GM18517 (cell line): ENCODE measurements at regions not wholly inside any gene's neighbourhood (a gene's known extent, or its start where the extent isn't known, plus 50 kb on each side); places are given as distances from the start of the nearest gene placed in this dataset.
"Not testable (repeated sequence)": the region's sequence is repeated elsewhere in the genome, so short reads cannot be mapped to it uniquely, and the experiment has no call there.

Experiments
- ATAC-seq: cut with Tn5 transposase; IDR thresholded peaks from one replicate; pipeline ENCODE4 v1.9.1; 2021; ENCODE audit warnings: mild to moderate bottlenecking, moderate library complexity; ENCODE audit not compliant: unreplicated experiment

DNA sequence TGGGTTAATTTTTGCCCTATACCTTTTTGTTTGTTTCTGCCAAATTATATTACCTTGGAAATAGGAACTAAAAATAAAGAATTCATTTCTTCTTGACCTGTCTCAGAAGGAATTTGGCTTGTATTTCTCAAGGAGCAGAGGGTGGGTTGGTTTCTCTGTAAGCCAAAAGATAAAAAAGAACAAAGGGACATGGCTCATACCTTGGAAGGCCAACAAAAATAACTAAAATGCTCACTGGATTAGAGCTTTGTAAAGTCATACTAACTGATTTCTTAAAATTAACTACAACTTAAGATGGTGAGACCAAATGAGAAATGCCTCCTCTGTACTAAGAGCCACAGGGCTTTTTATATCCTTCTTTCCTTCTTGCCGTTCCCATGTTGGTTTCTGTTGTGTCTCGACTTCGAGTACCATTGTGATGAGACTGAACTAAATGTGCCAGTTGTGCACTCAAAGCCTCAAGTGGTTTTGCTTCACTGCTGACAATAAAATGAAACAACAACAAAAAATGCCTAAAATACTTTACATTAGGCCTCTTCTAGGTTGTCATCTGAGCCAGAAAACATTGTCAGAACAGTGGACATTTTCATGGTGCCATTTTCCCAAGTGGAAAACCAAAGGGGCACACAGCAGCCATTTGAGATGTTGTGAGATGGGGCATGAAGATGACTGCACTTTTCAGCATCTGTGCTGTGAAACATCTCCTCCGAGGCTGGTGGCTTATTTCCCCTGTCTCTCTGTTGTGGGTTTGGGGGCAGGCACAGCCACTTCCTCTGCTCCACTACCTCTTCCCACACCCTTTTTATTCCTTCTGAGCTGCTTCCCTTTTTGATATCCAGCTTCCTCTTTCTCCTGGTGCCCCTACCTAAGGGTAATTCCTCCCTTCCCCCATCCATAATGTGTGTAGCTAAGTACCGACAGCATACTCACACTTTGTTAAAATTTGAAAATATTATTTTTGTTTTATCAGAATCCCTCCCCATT lies 51.8 kb upstream of the AGR3 start:
- ATAC-seq = no peak

DNA sequence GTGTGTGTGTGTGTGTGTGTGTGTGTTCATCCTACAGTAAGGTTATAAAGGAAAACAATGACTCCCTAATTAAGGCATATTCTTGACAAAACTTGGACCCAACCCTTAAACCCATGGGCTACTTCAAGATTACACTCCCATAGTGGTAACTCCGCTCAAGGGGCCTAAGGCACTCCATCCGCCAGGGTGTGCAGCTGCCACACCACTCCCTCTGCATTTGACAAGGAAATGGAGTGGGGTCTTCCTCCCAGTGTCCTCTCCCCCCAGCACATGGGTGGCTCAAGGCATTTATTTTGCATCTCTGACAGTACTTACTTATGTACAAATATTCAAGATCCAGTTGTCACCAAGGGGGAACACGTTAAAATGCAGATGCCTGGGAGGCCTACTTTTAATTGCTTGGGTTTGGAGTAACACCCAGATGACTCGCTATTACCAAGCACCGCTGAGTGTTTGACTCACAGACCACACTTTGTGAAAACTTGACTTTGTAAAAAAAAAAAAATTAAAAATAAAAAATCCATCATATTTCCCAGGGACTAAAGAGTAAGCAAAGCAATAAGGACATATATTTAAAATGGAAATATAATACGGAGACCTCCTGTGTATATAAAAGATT lies 53.0 kb upstream of the AGR3 start:
- no peak for ATAC-seq

DNA sequence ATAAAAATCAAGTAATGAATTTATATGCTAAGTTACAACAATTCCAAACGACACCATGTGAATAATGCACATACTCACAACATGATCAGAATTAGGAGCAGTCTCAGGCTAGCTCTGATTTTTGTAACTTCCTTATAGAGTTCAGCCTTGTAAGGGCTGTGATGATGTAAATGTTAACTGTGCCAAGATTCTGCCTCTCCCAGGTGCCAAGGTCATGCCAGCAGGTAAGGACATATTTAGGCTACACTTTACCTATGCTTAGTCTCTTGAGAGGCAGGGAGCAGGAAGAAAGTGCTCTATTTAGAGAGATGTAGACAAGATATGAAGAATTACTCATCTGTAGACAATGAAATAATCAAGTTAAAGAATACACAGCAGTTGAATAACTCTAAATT lies 53.6 kb upstream of the AGR3 start:
- no peak for ATAC-seq

DNA sequence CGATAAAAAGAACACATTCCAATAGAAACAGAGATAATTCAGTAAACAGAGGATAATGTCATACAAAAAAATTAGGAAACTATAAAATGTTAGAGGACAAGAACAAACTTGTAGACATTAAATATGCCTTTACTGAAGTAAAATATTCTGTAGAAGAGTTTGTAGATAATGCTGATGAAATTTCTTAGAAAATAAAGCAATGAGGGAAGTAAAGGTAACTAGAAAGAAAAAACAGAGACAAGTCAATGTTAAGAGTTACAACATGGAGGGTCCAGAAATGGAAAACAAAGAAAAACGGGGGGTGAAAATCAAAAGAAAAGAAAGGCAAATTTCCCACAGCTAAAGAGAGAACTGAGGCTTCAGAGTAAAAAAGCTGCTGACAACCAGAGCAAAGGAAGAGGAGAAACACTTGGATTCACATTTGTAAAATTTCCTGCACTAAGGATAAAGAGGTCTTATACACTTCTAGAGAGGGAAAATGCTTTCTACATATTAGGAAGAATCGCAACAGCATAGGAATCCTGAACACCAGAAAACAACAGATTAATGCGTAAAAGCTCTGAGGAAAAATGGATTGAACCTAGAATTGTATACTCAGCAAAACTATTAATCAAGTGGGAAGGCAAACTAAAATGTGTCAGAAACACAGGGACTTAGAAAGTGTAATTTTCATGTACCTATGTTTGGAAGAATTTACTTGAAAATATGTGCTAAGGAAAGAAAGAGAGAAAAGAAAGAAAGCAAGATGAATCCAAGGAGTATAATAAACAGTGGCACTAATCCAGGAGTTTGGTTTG lies 55.0 kb upstream of the AGR3 start:
- no peak for ATAC-seq

DNA sequence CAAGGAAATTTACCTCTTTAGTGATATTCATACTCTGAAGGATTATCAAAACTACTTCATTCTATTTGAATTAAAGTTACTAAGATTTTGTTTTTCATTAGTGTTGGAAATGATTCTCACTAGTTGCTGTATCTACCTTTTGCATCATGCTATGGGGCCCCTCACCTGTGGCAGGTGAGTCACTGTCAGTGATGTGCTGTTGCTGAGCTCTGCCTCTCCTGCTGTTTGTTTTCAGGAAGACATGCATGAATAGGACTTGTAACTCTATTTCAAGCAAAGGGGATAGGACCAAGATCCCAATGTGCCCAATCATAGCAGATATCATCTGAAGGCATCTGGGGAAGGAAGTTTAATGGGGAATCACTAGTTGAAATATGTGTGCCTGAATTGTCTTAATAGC lies 57.4 kb upstream of the AGR3 start:
- no peak for ATAC-seq

DNA sequence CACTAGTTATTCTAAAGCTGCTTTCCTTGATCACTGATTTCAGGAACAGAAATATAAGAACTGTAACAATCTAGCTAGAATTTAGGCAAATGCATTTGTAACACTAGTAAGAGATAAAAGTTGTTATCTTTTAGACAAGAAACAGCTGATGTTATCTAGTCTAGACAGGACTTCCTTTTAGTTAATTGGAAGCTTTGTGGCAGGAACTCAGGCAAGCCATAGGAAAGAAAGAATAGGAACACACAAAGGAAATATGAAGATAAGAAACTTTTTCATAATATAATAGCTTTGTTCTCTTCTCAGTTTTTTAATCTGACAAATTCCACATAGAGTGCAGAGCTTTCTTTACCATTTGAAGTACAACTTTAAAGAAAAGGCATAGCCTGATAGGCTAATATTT lies 59.0 kb upstream of the AGR3 start:
- no peak for ATAC-seq

DNA sequence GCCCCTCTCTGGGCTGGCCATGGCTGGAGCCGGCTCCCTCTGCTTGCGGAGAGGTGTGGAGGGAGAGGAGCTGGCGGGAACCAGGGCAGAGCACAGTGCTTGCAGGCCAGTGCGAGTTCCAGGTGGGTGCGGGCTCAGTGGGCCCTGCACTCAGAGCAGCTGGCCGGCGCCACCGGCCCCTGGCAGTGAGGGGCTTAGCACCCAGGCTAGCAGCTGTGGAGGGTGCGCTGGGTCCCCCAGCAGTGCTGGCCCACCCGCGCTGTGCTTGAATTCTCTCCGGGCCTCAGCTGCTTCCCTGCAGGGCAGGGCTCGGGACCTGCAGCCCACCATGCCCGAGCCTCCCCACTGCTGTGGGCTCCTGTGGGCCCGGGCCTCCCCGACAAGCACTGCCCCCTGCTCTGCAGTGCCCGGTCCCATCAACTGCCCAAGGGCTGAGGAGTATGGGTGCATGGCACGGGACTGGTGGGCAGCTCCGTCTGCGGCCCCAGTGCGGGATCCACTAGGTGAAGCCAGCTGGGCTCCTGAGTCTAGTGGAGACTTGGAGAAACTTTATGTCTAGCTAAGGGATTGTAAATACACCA lies 61.2 kb upstream of the AGR3 start:
- ATAC-seq = no peak

DNA sequence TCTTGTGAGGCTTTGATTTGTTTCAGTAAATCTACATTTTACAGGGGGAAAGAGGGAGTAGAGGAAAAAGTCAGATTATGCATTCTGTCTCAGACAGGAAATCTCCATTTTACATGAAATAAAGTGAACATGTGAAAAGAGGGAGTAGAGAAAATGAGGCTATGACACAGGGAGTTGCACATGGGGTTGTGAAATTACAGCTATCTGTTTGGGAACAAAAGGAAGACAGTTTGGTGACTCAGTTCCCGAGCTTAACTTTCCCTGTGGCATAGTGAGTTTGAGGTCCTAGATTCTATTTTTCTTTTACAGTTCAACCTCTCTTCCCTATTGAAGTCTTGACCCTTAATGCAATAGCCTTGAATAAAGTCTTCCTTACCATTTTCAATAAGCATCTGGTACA lies 63.2 kb upstream of the AGR3 start:
- no peak for ATAC-seq

DNA sequence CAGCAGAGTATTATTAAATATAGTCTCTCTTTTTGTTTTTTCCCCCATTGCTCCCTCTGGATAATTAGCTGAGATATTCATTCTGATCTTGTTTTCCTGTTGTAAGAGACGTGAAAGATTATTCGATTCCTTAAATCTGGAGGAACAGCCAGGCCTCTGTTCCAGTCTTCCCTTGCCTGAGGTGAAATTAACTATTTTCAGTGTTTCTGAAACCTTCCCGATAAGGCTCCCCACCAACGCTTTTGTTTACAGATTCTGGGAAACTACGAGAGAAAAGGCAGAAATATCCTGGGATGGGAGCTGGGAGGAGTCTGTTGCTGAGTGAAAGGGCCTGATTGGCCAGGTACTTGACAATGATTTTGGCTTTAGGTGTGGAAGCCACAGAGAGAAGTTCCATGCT lies 63.6 kb upstream of the AGR3 start:
- ATAC-seq = no peak

DNA sequence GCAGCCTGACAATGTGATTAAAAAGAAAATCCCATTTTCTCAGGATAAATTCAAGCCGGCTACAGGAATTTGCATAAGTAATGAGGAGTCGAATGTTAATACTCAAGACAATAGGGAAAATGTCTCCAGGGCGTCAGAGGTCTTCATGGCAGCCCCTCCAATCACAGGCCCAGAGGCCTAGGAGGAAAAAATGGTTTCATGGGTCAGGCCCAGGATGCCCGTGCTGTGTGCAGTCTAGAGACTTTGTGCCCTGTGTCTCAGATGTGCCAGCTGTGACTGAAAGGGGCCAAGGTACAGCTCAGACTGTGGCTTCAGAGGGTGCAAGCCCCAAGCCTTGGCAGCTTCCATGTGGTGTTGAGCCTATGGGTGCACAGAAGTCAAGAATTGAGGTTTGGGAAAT lies 66.3 kb upstream of the AGR3 start:
- ATAC-seq = not testable (repeated sequence)

DNA sequence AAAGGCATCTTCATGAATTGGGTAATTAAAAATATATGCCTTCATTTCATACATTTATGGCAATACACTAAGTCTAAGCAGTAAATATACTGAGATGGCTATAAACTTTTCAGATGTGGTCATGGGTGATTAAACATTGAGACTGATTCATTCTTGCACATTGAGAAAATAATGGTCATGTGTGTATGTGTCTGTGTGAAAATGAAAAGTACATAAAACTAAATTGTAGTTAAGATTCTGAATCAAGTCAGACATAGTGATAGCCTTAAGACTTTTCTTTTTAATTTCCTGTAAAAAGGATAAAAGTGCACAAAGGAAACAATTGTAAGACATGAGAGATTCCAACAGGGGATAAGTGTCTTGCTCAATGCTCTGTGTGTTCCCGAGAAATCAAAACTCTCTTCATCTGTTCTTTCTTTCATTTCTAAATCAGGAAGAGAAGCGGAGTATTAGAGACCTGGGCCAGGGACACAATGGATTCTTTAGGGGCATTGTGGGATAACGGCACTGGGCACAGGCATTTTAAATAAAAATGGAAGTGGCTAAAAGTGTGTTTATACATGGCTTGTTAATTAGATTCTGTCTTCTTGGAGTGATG lies 69.8 kb upstream of the AGR3 start:
- no peak for ATAC-seq

DNA sequence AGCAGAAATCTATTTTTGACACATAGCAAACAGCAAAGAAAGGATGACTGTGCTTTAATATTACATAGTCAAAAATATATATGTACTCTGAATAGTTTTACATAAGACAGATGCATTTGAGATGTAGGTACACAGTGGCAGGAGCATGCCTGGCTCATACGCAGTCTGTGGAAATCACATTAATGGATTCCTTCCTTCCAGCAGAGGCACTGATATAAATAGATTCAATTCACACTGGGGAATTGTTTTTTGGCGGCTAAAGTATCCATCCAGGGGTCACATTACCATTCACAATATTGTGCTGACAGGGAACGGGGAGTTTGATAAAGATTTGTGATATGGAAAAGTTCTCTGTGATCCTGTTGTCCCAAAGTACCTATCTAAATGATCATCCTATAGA lies 72.5 kb upstream of the AGR3 start:
- no peak for ATAC-seq

DNA sequence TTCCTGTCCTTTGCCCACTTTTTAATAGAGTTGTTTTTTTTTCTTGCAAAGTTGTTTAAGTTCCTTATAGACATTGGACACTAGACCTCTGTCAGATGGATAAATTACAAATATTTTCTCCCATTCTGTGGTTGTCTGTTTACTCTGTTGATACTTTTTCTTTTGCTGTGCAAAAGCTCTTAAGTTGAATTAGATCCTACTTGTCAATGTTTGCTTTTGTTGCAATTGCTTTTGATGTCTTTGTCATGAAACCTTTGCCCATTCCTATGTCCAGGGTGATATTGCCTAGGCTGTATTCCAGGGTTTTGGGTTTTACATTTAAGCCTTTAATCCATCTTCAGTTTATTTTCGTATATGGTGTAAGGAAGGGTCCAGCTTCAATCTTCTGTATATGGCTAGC lies 76.9 kb upstream of the AGR3 start:
- ATAC-seq = no peak

DNA sequence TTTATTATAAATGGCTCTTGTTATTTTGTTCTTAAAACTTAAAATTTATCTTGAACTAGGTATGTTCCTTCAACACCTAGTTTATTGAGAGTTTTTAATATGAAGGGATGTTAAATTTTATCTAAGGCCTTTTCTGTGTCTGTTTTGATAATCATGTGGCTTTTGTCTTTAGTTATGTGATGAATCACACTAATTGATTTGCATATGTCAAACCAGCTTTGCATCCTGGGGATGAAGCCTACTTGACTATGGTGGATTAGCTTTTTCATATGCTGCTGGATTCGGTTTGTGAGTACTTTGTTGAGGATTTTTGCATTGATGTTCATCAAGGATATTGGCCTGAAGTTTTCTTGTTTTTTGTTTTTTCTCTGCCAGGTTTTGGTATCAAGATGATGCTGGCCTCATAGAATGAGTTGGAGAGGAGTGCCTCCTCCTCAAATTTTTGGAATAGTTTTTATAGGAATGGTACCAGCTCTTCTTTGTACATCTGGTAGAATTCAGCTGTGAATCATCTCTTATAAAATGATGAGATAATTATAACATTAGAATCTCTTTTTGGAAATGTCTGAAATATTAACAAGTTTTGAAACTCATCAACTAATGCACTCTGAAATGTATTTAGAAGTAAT lies 78.7 kb upstream of the AGR3 start:
- no peak for ATAC-seq

DNA sequence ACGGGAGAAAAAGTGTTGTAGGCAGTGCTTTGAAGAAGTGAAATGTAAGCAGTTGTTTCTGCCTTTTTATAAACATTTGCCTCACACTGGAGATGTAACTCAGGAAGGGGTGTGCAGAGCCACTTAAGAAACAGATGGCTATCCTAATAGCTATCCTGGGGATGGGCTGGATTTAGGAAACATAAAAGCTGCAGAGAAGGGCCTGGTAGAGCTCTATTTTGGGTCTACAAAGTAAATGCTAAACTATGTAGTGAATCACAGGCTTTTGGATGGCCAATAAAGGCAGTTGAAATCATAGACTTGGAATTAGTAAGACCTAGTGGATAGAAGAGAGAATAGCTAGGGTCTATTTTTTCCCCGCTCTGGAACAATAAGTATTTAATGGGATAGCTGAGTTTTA lies 79.9 kb upstream of the AGR3 start:
- no peak for ATAC-seq

DNA sequence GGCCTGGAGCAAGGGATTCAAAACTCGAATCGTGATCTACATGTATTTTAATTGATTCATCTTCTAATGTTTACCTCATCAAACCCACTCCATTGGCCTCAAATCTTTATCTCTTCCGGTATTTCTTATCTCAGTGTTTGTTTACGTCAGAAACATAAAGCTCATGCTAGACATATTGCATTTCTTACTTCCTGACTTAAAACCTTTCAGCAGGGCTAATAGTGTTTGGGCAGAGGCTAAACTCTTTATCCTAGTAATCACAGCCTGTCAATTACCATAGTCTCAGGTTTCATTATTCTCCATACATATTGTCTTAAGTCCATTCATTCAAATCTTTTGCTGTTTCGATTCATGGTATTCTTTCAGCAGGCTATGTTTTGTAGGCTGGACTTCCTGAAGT lies 81.3 kb upstream of the AGR3 start:
- ATAC-seq = no peak

DNA sequence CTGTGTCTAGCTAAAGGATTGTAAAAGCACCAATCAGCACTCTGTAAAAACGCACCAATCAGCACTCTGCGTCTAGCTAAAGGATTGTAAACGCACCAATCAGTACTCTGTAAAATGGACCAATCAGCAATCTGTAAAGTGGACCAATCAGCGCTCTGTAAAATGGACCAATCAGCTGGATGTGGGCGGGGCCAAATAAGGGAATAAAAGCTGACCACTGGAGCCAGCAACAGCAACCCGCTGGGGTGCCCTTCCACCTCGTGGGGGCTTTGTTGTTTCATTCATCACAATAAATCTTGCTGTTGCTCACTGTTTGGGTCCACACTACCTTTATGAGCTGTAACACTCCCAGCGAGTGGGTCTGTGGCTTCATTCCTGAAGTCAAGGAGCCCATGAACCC lies 83.9 kb upstream of the AGR3 start:
- not testable (repeated sequence) for ATAC-seq

DNA sequence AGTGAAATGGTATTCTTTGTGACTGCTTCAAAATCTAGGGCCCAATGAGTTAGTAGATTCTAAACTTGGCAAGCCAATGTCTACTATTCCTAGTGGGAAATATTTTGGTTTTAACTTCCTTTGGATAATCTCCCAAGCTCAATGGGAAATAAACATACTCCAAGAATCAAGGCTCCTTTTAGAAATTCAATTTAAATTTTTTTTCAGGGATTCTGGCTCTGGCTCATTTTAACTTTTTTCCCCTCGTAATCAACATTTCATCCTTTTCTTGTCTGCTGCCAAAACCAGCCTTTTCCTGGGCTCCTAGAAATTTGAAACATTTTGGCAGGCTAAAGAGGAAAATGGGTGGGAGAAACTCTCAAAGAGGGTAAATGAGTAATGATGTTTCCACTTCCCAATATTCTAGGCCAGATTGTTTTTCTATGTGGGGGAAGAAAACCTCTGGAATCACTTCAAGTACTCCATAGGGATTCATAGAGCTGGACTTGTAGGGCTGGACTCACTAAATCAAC lies 85.6 kb upstream of the AGR3 start:
- no peak for ATAC-seq

DNA sequence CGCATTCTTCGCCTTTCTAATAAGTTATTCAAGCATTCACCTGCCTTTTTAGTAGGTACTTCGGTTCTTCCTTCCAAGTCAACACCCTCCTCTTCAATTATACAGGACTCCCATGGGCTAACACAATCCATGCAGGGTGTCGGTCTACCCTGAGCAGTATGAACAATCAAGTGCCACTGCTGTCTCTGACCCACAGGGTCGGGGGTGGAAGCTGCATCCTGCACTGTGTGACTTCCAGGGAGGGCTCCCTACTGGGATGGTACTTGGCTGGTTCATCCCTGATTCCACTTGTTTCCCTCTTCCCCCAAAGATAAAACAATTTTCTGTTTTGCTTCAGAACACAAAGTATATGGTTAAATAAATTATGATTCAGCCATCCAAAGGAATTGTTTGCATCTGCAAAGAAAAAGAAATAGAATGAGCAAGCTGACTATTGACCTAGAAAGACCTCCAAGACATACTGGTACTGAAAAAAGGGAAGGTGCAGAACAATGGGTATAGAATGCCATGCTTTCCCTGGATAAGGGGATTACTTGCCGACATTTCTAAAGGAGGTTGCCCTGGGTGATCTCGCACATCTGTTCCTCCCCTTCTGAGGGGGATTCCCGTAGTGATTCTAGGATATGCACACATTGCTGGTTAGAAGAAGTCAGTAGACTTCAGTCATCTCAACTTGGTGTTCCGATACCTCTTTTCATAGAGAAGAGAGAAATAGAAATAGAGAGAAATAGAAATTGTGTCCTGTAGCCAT lies 89.1 kb upstream of the AGR3 start:
- no peak for ATAC-seq

DNA sequence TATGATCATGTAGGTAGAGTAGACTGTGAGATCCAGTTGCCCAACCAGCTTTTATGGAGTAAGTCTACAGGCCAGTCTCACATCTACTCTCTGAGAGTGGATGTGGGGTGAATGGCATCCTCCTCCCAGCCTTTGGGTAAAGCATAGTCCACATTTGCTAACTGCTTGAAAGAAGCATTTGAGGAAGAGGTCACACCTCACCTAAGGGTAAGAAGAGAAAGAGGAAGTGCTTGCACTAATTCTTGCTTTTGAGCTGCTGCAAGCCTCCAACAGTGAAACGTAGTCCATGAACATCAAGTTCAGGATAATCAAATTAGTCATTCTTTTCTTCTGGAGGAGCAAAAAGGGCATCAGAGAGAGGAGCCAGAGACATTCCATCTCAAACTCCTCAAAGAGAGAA lies 93.9 kb upstream of the AGR3 start:
- ATAC-seq = no peak
